Left lobe of liver (tissue), 2 donors: ENCODE measurements at regions not wholly inside any gene's neighbourhood (a gene's known extent, or its start where the extent isn't known, plus 50 kb on each side); places are given as distances from the start of the nearest gene placed in this dataset.

Experiments
- ATAC-seq: fragments of 200-7000 bp; cut with Tn5 transposase; one replicate; pipeline ENCODE4 v1.9.1; 2020; ENCODE audit warnings: mild to moderate bottlenecking, moderate library complexity
- DNase-seq: peaks from one replicate; pipeline ENCODE4 v3.0.0-alpha.2; 2020; ENCODE audit warnings: low spot score
- donor health status: DM: no; HTN: no; CAD: no; lungs with moderate emphysema.
- donor health status: DM: no; HTN: yes; CAD: no.

GRCh38 chr13:38606699-38607535 lies 80.0 kb upstream of the FREM2 start:
- no peak for ATAC-seq
- DNase-seq, result no peak

- DNase-seq, result no peak
- ATAC-seq, result no peak
These were observed 68.9 kb upstream of the FREM2 start for GRCh38 chr13:38617936-38618335.

- no peak for ATAC-seq
- DNase-seq, result no peak
These were observed 68.5 kb upstream of the FREM2 start for GRCh38 chr13:38618336-38618735.

DNA sequence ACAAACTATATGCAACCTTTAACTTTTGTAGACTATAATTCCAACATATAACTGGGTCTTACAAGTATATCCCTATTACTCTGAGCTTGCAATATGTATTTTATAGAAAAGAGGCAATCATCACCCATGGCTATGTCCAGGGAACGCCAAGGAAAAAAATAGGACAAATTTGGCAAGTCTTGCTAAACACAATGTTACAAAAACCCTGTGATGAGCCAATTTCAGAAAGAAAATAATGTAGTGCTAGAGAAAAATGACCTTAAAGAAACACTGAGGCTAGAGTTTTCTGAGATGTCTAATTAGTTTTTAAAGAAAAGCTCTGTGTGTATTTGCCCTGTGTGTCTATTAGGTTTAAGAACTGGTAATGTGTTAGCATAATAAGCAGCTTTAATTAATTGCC lies 68.0 kb upstream of the FREM2 start:
- no peak for DNase-seq
- no peak for ATAC-seq

GRCh38 chr13:38620876-38621275 lies 66.0 kb upstream of the FREM2 start:
- ATAC-seq, result no peak
- DNase-seq, result no peak

GRCh38 chr13:38624822-38625221 lies 62.1 kb upstream of the FREM2 start:
- DNase-seq, result no peak
- ATAC-seq, result no peak

DNA sequence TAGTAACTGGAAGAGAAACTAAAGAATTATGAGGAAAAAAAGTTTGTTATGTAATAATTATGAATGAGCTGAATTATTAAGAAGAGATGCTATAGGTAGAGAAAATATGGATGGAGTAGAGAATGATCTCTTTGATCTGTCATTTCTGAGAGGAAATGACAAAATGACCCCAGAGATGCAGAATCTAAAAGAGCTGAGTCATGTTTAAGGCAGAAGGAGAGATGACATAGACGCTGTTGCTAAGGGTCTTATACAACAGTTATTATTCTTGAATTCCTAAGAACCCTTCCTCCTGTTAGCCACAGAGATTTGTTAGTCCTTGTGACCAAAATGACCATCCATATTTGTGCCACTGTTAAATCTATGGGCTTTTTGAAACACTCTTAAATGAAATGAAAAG lies 58.3 kb upstream of the FREM2 start:
- ATAC-seq (no peak), DNase-seq (no peak)

DNA sequence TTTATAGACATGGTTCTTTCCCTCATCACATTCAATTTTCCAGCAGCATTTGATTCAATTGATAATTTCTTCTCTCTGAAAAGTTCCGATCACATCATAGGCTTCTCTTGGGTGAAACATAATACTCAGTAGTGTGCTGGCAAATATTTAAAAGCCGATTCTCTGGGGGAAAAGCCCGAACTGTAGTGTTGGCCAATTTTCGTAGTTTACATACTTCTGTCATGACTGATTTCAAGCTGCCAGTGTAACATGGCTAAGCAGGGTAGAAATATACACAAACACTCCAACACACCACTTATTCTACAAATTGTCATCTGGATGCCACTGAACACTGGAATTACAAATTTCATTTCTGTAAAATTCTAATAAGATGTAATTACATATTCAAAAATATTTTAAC lies 56.1 kb upstream of the FREM2 start:
- ATAC-seq (no peak), DNase-seq (no peak)

- ATAC-seq (no peak), DNase-seq (no peak)
These were observed 51.8 kb upstream of the FREM2 start for GRCh38 chr13:38635030-38635429.

- DNase-seq (no peak), ATAC-seq (no peak)
These were observed 50.8 kb upstream of the FREM2 start for GRCh38 chr13:38636073-38636472.

DNA sequence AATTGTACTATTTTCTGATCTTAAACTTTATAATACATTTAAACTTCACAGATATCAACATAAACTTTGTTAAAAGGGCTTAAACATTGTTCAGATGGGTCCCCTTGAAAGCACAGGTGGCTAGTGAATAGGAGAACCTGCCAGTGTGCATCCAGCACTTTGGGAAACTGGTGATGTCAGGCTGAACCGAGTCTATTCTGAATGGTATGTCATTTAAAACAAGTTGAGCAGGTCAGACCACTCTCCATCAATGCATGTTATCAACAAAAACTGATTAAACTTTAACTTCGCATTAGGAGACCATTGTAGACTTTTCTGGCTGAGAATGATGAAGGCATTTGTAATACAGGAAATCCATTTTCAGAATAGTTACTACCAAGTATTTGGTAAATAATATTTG lies 50.1 kb upstream of the FREM2 start:
- DNase-seq, result no peak
- ATAC-seq, result no peak
